NCI-H146 (cell line): ENCODE measurements at regions not wholly inside any gene's neighbourhood (a gene's known extent, or its start where the extent isn't known, plus 50 kb on each side); places are given as distances from the start of the nearest gene placed in this dataset.

Experiments
- DNase-seq: peaks from one replicate; lab custom pipeline; 2025; lab: John Stamatoyannopoulos, UW

GRCh38 chr21:19648391-19648790 lies 1244.8 kb upstream of the TMPRSS15 start:
- no peak for DNase-seq

- no peak for DNase-seq
These were observed 1279.9 kb upstream of the TMPRSS15 start for GRCh38 chr21:19683492-19683891.

GRCh38 chr21:19684328-19684727 lies 1280.7 kb upstream of the TMPRSS15 start:
- DNase-seq = no peak

- no peak for DNase-seq
These were observed 1288.6 kb upstream of the TMPRSS15 start for GRCh38 chr21:19692231-19692630.

- DNase-seq = no peak
These were observed 1292.2 kb upstream of the TMPRSS15 start for GRCh38 chr21:19695796-19696195.

- DNase-seq = no peak
These were observed 1296.9 kb upstream of the TMPRSS15 start for GRCh38 chr21:19700476-19700875.

- no peak for DNase-seq
These were observed 1295.5 kb upstream of the NCAM2 start for GRCh38 chr21:19702726-19703125.

- DNase-seq = no peak
These were observed 1293.4 kb upstream of the NCAM2 start for GRCh38 chr21:19704832-19705231.

- no peak for DNase-seq
These were observed 1285.8 kb upstream of the NCAM2 start for GRCh38 chr21:19712441-19712840.

- DNase-seq = no peak
These were observed 1284.9 kb upstream of the NCAM2 start for GRCh38 chr21:19713313-19713712.

GRCh38 chr21:19724081-19724480 lies 1274.1 kb upstream of the NCAM2 start:
- DNase-seq = no peak

- DNase-seq = no peak
These were observed 1267.0 kb upstream of the NCAM2 start for GRCh38 chr21:19731251-19731650.

GRCh38 chr21:19759836-19760235 lies 1238.4 kb upstream of the NCAM2 start:
- no peak for DNase-seq

- no peak for DNase-seq
These were observed 1230.7 kb upstream of the NCAM2 start for GRCh38 chr21:19767546-19767945.

- no peak for DNase-seq
These were observed 1226.3 kb upstream of the NCAM2 start for GRCh38 chr21:19771881-19772280.

- no peak for DNase-seq
These were observed 1222.1 kb upstream of the NCAM2 start for GRCh38 chr21:19776076-19776475.

- no peak for DNase-seq
These were observed 1216.1 kb upstream of the NCAM2 start for GRCh38 chr21:19781881-19782652.

GRCh38 chr21:19785941-19786340 lies 1212.3 kb upstream of the NCAM2 start:
- DNase-seq = no peak

GRCh38 chr21:19792004-19792403 lies 1206.2 kb upstream of the NCAM2 start:
- no peak for DNase-seq

GRCh38 chr21:19807201-19807600 lies 1191.0 kb upstream of the NCAM2 start:
- DNase-seq = no peak

GRCh38 chr21:19810779-19811178 lies 1187.4 kb upstream of the NCAM2 start:
- no peak for DNase-seq

- DNase-seq = no peak
These were observed 1167.8 kb upstream of the NCAM2 start for GRCh38 chr21:19830446-19830845.

- no peak for DNase-seq
These were observed 1165.7 kb upstream of the NCAM2 start for GRCh38 chr21:19832551-19832950.

GRCh38 chr21:19833082-19833481 lies 1165.1 kb upstream of the NCAM2 start:
- DNase-seq = no peak
